IPS-NIHi11 (cell line): ENCODE measurements at regions not wholly inside any gene's neighbourhood (a gene's known extent, or its start where the extent isn't known, plus 50 kb on each side); places are given as distances from the start of the nearest gene placed in this dataset.
"Not testable (repeated sequence)": the region's sequence is repeated elsewhere in the genome, so short reads cannot be mapped to it uniquely, and the experiment has no call there.

ENCODE experiments used
- DNase-seq: peaks from one replicate; pipeline ENCODE4 v3.0.0; 2012; ENCODE audit warnings: mixed read lengths, low spot score

GRCh38 chr1:218874801-218875400 lies 298.8 kb upstream of the LYPLAL1 start:
- DNase-seq = no peak

GRCh38 chr1:218878369-218878768 lies 295.3 kb upstream of the LYPLAL1 start:
- DNase-seq = no peak

- no peak for DNase-seq
Measured at GRCh38 chr1:218880484-218881060, 293.1 kb upstream of the LYPLAL1 start.

GRCh38 chr1:218882454-218882853 lies 291.2 kb upstream of the LYPLAL1 start:
- no peak for DNase-seq

GRCh38 chr1:218886101-218886871 lies 287.4 kb upstream of the LYPLAL1 start:
- no peak for DNase-seq

GRCh38 chr1:218887141-218887925 lies 286.3 kb upstream of the LYPLAL1 start:
- no peak for DNase-seq

GRCh38 chr1:218890451-218890850 lies 283.2 kb upstream of the LYPLAL1 start:
- DNase-seq = no peak

GRCh38 chr1:218891577-218891976 lies 282.1 kb upstream of the LYPLAL1 start:
- no peak for DNase-seq

- no peak for DNase-seq
Measured at GRCh38 chr1:218895064-218895587, 278.6 kb upstream of the LYPLAL1 start.

- no peak for DNase-seq
Measured at GRCh38 chr1:218896202-218896601, 277.5 kb upstream of the LYPLAL1 start.

GRCh38 chr1:218898921-218899320 lies 274.8 kb upstream of the LYPLAL1 start:
- DNase-seq = no peak

- DNase-seq = no peak
Measured at GRCh38 chr1:218900615-218901014, 273.1 kb upstream of the LYPLAL1 start.

GRCh38 chr1:218904416-218904815 lies 269.3 kb upstream of the LYPLAL1 start:
- DNase-seq = no peak

GRCh38 chr1:218916720-218917119 lies 257.0 kb upstream of the LYPLAL1 start:
- no peak for DNase-seq

GRCh38 chr1:218917656-218918055 lies 256.0 kb upstream of the LYPLAL1 start:
- DNase-seq = no peak

GRCh38 chr1:218925777-218926176 lies 247.9 kb upstream of the LYPLAL1 start:
- no peak for DNase-seq

- no peak for DNase-seq
Measured at GRCh38 chr1:218926631-218927030, 247.0 kb upstream of the LYPLAL1 start.

- DNase-seq = no peak
Measured at GRCh38 chr1:218930000-218930399, 243.7 kb upstream of the LYPLAL1 start.

GRCh38 chr1:218930472-218931241 lies 243.0 kb upstream of the LYPLAL1 start:
- DNase-seq = no peak

- DNase-seq = no peak
Measured at GRCh38 chr1:218931324-218931723, 242.4 kb upstream of the LYPLAL1 start.

GRCh38 chr1:218933513-218933912 lies 240.2 kb upstream of the LYPLAL1 start:
- DNase-seq = no peak

GRCh38 chr1:218935408-218935807 lies 238.3 kb upstream of the LYPLAL1 start:
- DNase-seq = not testable (repeated sequence)
